ENCODE measurements at regions not wholly inside any gene's neighbourhood (a gene's known extent, or its start where the extent isn't known, plus 50 kb on each side); places are given as distances from the start of the nearest gene placed in this dataset.

DNA sequence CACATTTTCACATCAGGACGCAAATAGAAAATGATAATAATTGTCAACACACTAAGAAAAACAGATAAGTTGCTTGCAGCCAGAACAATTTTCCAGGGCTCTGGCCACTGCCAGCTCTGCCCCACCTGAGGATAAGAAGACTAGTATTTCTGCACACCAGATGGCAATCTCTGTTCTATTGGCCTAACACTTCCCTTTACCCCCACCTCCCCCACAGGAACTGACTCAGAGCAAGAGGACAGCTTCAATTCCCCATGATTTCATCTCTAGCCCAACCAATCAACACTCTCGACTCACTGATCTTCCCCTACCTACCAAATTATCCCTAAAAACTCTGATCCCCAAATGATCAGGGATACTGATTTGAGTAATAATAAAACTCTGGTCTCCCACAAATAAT, 164.0 kb downstream of the SMARCA1 start:
- TF ChIP-seq, protein P1, sequence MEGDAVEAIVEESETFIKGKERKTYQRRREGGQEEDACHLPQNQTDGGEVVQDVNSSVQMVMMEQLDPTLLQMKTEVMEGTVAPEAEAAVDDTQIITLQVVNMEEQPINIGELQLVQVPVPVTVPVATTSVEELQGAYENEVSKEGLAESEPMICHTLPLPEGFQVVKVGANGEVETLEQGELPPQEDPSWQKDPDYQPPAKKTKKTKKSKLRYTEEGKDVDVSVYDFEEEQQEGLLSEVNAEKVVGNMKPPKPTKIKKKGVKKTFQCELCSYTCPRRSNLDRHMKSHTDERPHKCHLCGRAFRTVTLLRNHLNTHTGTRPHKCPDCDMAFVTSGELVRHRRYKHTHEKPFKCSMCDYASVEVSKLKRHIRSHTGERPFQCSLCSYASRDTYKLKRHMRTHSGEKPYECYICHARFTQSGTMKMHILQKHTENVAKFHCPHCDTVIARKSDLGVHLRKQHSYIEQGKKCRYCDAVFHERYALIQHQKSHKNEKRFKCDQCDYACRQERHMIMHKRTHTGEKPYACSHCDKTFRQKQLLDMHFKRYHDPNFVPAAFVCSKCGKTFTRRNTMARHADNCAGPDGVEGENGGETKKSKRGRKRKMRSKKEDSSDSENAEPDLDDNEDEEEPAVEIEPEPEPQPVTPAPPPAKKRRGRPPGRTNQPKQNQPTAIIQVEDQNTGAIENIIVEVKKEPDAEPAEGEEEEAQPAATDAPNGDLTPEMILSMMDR (conservative IDR thresholded peaks at IDR 0.05 in 1 of 2, IDR thresholded peaks at IDR 0.05 in 1 of 2; ENCODE audit: extremely low read depth in 1 of 2, insufficient read depth in 1 of 2, low read depth in 1 of 2, low read length in 2 of 2): no peak
- no peak for TF ChIP-seq EZH2 (IDR thresholded peaks at IDR 0.05; ENCODE audit: borderline replicate concordance, low read length)
